Fibroblast of lung (primary cell): ENCODE measurements at regions not wholly inside any gene's neighbourhood (a gene's known extent, or its start where the extent isn't known, plus 50 kb on each side); places are given as distances from the start of the nearest gene placed in this dataset.
A peak's percentile ranks its signal among the peaks of the same experiment; 100 is the strongest.
"Not testable (repeated sequence)": the region's sequence is repeated elsewhere in the genome, so short reads cannot be mapped to it uniquely, and the experiment has no call there.

ENCODE experiments used
- DNase-seq, 2 donors: peaks; one replicate each; pipeline versions ENCODE4 v3.0.0 to v3.0.0-alpha.2; 2010; ENCODE audit warnings: low read depth in 2 of 2
- H2AFZ ChIP-seq: 2 replicates; pipeline ENCODE4 v1.5.1; 2012; ENCODE audit warnings: low read length, control low read depth, inconsistent platforms
- H3K27ac ChIP-seq: 2 replicates; pipeline ENCODE4 v1.5.1; 2011; ENCODE audit warnings: low read length, control low read depth; ENCODE audit not compliant: insufficient read depth
- H3K27me3 ChIP-seq: 2 replicates; pipeline ENCODE4 v1.5.1; 2011; ENCODE audit warnings: mild to moderate bottlenecking, low read length; ENCODE audit not compliant: control insufficient read depth, insufficient read depth
- H3K36me3 ChIP-seq: 2 replicates; pipeline ENCODE4 v1.5.1; 2011; ENCODE audit warnings: low read length; ENCODE audit not compliant: control insufficient read depth, insufficient read depth
- H3K4me1 ChIP-seq: 2 replicates; pipeline ENCODE4 v1.5.1; 2011; ENCODE audit warnings: low read length; ENCODE audit not compliant: control insufficient read depth, insufficient read depth; ENCODE audit errors: extremely low read depth
- H3K4me2 ChIP-seq: 2 replicates; pipeline ENCODE4 v1.5.1; 2011; ENCODE audit warnings: low read length, control low read depth; ENCODE audit not compliant: insufficient read depth; ENCODE audit errors: extremely low read depth
- H3K4me3 ChIP-seq, 4 experiments: fragments of 200-600 bp in 1 of 4; sonication (generic) in 1 of 4; replicated peaks in 1 of 4; 2 replicates each; pipeline ENCODE4 v1.5.1; 2011 to 2016; ENCODE audit warnings: low read length in 4 of 4, low read depth in 3 of 4, mild to moderate bottlenecking in 3 of 4, control low read depth in 2 of 4, inconsistent platforms in 1 of 4, mixed read lengths in 1 of 4; ENCODE audit not compliant: insufficient read depth in 1 of 4; ENCODE audit errors: control extremely low read depth in 1 of 4
- H3K79me2 ChIP-seq: 2 replicates; pipeline ENCODE4 v1.5.1; 2012; ENCODE audit warnings: mild to moderate bottlenecking, low read length, inconsistent platforms; ENCODE audit not compliant: control insufficient read depth, insufficient read depth
- H3K9ac ChIP-seq: 2 replicates; pipeline ENCODE4 v1.5.1; 2011; ENCODE audit warnings: mild to moderate bottlenecking, low read length, control low read depth; ENCODE audit not compliant: insufficient read depth
- H3K9me3 ChIP-seq: 2 replicates; pipeline ENCODE4 v1.5.1; 2012; ENCODE audit warnings: low read depth, low read length; ENCODE audit not compliant: control insufficient read depth, insufficient read depth
- H4K20me1 ChIP-seq: 2 replicates; pipeline ENCODE4 v1.5.1; 2011; ENCODE audit warnings: low read length; ENCODE audit not compliant: control insufficient read depth, insufficient read depth; ENCODE audit errors: extremely low read depth
- CTCF ChIP-seq, 2 donors: IDR thresholded peaks in 1 of 2; conservative IDR thresholded peaks in 1 of 2; 1 replicate in 1 of 2; 2 replicates in 1 of 2; pipeline ENCODE4 v1.5.1; 2011 to 2012; ENCODE audit warnings: low read length in 2 of 2, control low read depth in 1 of 2, inconsistent platforms in 1 of 2, low read depth in 1 of 2, mild to moderate bottlenecking in 1 of 2
- EZH2 ChIP-seq: IDR thresholded peaks from 2 replicates; pipeline ENCODE4 v1.5.1; 2012; ENCODE audit warnings: low read length, control low read depth, mild to moderate bottlenecking; ENCODE audit errors: missing control alignments

- Histone ChIP-seq H3K4me1 (peaks cover 2% of the 10 kb centered on the region), H3K4me2 (no peak overlapping the region), H3K9ac (no peak overlapping the region), H3K27me3 (no peaks in the 10 kb centered on the region), H3K27ac (no peak overlapping the region), H4K20me1 (no peaks in the 10 kb centered on the region), H2AFZ (peak overlapping the region; percentile 20), H3K4me3 (no peak overlapping the region), H3K9me3 (no peaks in the 10 kb centered on the region), H3K36me3 (no peaks in the 10 kb centered on the region), H3K79me2 (no peaks in the 10 kb centered on the region)
- DNase-seq = peak in 1 of 2 donors; percentile 11
- TF ChIP-seq EZH2 = no peak
- TF ChIP-seq CTCF (conservative IDR thresholded peaks at IDR 0.05 in 1 of 2, IDR thresholded peaks at IDR 0.05 in 1 of 2; ENCODE audit: low read depth in 1 of 2, low read length in 2 of 2) = no peak
These were observed 133.2 kb upstream of the IGFBP3 start for GRCh38 chr7:46054272-46054671.

- H3K4me2 ChIP-seq = no peak overlapping the region
- no peaks in the 10 kb centered on the region for H3K9me3 ChIP-seq
- no peaks in the 10 kb centered on the region for H4K20me1 ChIP-seq
- H3K4me3 ChIP-seq = no peak overlapping the region
- H2AFZ ChIP-seq = no peak overlapping the region
- H3K4me1 ChIP-seq = no peaks in the 10 kb centered on the region
- H3K27ac ChIP-seq = no peak overlapping the region
- no peak overlapping the region for H3K9ac ChIP-seq
- DNase-seq = no peak
- H3K79me2 ChIP-seq = no peaks in the 10 kb centered on the region
- no peak for TF ChIP-seq CTCF (conservative IDR thresholded peaks at IDR 0.05 in 1 of 2, IDR thresholded peaks at IDR 0.05 in 1 of 2; ENCODE audit: low read depth in 1 of 2, low read length in 2 of 2)
- TF ChIP-seq EZH2 = no peak
- H3K36me3 ChIP-seq = no peaks in the 10 kb centered on the region
- no peaks in the 10 kb centered on the region for H3K27me3 ChIP-seq
These were observed 126.5 kb upstream of the IGFBP3 start for GRCh38 chr7:46047581-46047980.

- not testable (repeated sequence) for H3K36me3 ChIP-seq, H4K20me1 ChIP-seq, H2AFZ ChIP-seq, H3K27me3 ChIP-seq, H3K4me2 ChIP-seq, H3K79me2 ChIP-seq, H3K9me3 ChIP-seq, DNase-seq, H3K9ac ChIP-seq, H3K27ac ChIP-seq, H3K4me3 ChIP-seq, H3K4me1 ChIP-seq
These were observed 122.3 kb upstream of the IGFBP3 start for GRCh38 chr7:46043338-46043737.

GRCh38 chr7:46039813-46040212 lies 118.7 kb upstream of the IGFBP3 start:
- not testable (repeated sequence) for H3K9me3 ChIP-seq, H3K9ac ChIP-seq, H3K36me3 ChIP-seq, H2AFZ ChIP-seq, H4K20me1 ChIP-seq, DNase-seq, H3K27ac ChIP-seq, H3K4me2 ChIP-seq, H3K4me1 ChIP-seq, H3K4me3 ChIP-seq, H3K27me3 ChIP-seq, H3K79me2 ChIP-seq
